ENCODE measurements at regions not wholly inside any gene's neighbourhood (a gene's known extent, or its start where the extent isn't known, plus 50 kb on each side); places are given as distances from the start of the nearest gene placed in this dataset.
A peak's percentile ranks its signal among the peaks of the same experiment; 100 is the strongest.
"Not testable (repeated sequence)": the region's sequence is repeated elsewhere in the genome, so short reads cannot be mapped to it uniquely, and the experiment has no call there.

- DNase-seq (ENCODE audit: low read depth in 2 of 2), result no peak
- TF ChIP-seq, protein P1, sequence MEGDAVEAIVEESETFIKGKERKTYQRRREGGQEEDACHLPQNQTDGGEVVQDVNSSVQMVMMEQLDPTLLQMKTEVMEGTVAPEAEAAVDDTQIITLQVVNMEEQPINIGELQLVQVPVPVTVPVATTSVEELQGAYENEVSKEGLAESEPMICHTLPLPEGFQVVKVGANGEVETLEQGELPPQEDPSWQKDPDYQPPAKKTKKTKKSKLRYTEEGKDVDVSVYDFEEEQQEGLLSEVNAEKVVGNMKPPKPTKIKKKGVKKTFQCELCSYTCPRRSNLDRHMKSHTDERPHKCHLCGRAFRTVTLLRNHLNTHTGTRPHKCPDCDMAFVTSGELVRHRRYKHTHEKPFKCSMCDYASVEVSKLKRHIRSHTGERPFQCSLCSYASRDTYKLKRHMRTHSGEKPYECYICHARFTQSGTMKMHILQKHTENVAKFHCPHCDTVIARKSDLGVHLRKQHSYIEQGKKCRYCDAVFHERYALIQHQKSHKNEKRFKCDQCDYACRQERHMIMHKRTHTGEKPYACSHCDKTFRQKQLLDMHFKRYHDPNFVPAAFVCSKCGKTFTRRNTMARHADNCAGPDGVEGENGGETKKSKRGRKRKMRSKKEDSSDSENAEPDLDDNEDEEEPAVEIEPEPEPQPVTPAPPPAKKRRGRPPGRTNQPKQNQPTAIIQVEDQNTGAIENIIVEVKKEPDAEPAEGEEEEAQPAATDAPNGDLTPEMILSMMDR (IDR thresholded peaks at IDR 0.05; ENCODE audit: low read depth, low read length), result no peak
- H3K4me3 ChIP-seq (replicated peaks in 1 of 2; ENCODE audit: low read depth in 2 of 2, low read length in 2 of 2), result no peak overlapping the region
Measured at GRCh38 chr10:44749151-44749550, 162.0 kb upstream of the TMEM72 start.

DNA sequence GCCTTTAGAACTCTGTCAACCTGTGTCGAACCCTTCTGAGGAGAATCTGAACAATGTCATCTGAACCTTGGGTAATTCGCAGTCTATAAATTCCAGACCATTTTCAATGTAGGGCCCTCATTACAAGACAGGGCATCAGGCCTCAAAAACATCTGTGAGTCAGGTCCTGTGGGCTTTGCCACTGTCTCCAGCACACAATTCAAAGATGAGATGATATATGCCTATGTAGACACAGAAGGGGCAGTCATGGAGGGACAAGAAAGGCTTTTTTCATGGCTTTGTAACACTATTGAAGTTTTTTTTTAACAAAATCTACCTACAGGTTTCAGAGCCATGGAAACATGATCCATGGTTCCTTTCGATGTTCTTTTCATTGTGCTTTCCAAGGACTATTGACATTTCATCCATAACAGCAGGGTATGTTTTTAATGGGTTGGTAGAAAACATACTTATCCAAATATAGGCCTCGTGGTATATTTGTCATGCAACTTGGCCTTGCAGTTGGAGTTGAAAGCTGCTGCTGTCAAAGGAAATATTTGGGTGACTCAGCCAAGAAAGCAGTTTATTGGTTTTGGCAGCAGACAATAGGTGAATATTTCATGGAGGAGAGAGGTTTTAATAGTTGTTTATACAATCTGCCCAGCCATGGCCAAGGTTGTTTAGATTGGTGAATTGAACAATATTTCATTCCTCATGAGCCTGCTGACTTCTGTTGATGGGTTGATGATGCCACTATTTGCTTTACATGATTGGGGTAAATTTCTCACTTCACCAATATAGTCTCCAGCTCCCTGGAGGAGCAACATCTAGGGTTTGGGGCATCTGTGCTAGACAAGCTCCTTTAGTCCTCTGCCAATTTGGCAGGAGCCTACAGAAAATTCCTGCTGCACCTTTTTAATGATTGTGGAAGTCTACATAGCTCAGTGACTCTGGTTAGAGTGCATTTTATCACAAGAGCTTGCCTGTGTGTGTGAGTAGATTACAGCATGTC, 158.4 kb upstream of the TMEM72 start:
- TF ChIP-seq, protein P1 (IDR thresholded peaks at IDR 0.05; ENCODE audit: low read depth, low read length), result no peak
- no peak overlapping the region for H3K4me3 ChIP-seq (replicated peaks in 1 of 2; ENCODE audit: low read depth in 2 of 2, low read length in 2 of 2)
- DNase-seq (ENCODE audit: low read depth in 2 of 2), result peak; percentile 69 to 90

DNA sequence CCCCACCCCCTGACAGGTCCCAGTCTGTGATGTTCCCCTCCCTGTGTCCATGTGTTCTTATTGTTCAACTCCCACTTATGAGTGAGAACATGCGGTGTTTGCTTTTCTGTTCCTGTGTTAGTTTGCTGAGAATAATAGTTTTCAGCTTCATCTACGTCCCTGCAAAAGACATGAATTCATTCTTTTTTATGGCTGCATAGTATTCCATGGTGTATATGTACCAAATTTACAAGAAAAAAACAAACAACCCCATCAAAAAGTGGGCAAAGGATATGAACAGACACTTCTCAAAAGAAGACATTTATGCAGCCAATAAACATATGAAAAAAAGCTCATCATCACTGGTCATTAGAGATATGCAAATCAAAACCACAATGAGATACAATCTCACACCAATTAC, 156.8 kb upstream of the TMEM72 start:
- not testable (repeated sequence) for DNase-seq (ENCODE audit: low read depth in 2 of 2); H3K4me3 ChIP-seq (replicated peaks in 1 of 2; ENCODE audit: low read depth in 2 of 2, low read length in 2 of 2)

DNA sequence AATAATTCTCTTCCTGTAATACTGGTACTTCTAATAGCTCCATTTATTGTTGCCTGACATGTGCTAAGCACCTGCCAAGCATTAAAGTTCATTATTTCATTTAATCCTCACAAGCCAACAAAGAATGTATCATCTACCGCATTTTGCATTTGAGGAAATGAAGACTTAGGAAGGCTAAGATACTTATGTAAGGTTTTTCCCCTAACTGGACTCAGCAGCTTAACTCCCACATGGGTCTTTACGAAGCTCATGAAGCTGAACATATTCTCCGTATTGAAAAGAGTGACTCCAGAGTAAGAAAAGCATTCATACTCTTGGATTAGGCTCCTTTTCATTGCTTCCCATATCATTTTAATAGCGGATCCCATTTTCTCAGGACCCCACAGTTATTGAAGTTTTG, 155.7 kb upstream of the TMEM72 start:
- DNase-seq (ENCODE audit: low read depth in 2 of 2), result no peak
- no peak overlapping the region for H3K4me3 ChIP-seq (replicated peaks in 1 of 2; ENCODE audit: low read depth in 2 of 2, low read length in 2 of 2)
- TF ChIP-seq, protein P1 (IDR thresholded peaks at IDR 0.05; ENCODE audit: low read depth, low read length), result no peak

- no peak overlapping the region for H3K4me3 ChIP-seq (replicated peaks in 1 of 2; ENCODE audit: low read depth in 2 of 2, low read length in 2 of 2)
- TF ChIP-seq, protein P1 (IDR thresholded peaks at IDR 0.05; ENCODE audit: low read depth, low read length), result no peak
- peak; percentile 23 to 75 for DNase-seq (ENCODE audit: low read depth in 2 of 2)
Measured at GRCh38 chr10:44756216-44756615, 154.9 kb upstream of the TMEM72 start.

DNA sequence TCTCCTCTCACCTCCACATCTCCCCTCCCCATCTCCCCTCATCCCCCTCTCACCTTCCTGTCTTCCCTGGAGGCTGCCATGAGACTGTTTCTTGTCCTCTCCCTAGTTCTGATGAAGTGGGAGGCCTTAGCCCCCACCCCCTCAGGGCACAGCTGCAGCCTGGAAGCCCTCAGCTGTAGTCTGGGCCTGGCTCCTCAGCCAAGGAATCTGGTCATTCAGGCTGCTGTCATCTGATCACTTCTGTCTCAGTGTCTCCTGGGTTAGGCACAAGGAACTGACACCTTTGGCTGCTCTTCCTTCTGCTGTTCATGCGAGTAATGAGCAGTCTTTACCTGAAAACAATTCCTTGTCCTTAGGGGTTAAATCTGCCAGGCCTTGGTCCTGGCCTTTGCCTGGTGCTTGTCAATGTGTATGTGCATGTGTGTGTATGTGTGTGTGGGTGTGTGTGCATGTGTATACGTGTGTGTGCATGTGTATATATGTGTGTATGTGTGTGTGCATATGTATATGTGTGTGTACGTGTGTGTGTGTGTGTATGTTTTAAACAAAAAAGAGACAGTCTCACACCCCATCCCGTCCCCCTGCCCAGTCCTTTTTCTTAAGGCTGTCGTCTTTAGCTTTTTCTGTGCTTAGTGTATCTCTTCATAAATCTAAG, 153.5 kb upstream of the TMEM72 start:
- TF ChIP-seq, protein P1 (IDR thresholded peaks at IDR 0.05; ENCODE audit: low read depth, low read length), result no peak
- H3K4me3 ChIP-seq (replicated peaks in 1 of 2; ENCODE audit: low read depth in 2 of 2, low read length in 2 of 2), result no peak overlapping the region
- DNase-seq (ENCODE audit: low read depth in 2 of 2), result no peak

- TF ChIP-seq, protein P1 (IDR thresholded peaks at IDR 0.05; ENCODE audit: low read depth, low read length), result no peak
- DNase-seq (ENCODE audit: low read depth in 2 of 2), result no peak
- no peak overlapping the region for H3K4me3 ChIP-seq (replicated peaks in 1 of 2; ENCODE audit: low read depth in 2 of 2, low read length in 2 of 2)
Measured at GRCh38 chr10:44759122-44759521, 152.0 kb upstream of the TMEM72 start.
